CD14-positive monocyte (primary cell): ENCODE measurements at regions not wholly inside any gene's neighbourhood (a gene's known extent, or its start where the extent isn't known, plus 50 kb on each side); places are given as distances from the start of the nearest gene placed in this dataset.

Source experiments
- DNase-seq, 3 donors: peaks; one replicate each; pipeline ENCODE4 v3.0.0-alpha.2; 2011 to 2022
- H2AFZ ChIP-seq: 2 replicates; pipeline ENCODE4 v1.6.0; 2012; ENCODE audit warnings: mild to moderate bottlenecking, low read depth, low read length, inconsistent platforms; ENCODE audit not compliant: insufficient read depth, poor library complexity, severe bottlenecking
- H3K27ac ChIP-seq, 2 donors: 1 replicate in 1 of 2; 2 replicates in 1 of 2; pipeline ENCODE4 v1.5.1; 2012 to 2013; ENCODE audit warnings: low read length in 2 of 2, control low read depth in 1 of 2, inconsistent platforms in 1 of 2, low read depth in 1 of 2, mild to moderate bottlenecking in 1 of 2
- H3K27me3 ChIP-seq, 2 donors: one replicate each; pipeline versions ENCODE4 v1.6.0 to v1.6.1; 2011 to 2013; ENCODE audit warnings: low read length in 2 of 2; ENCODE audit not compliant: control insufficient read depth in 2 of 2, insufficient read depth in 2 of 2
- H3K36me3 ChIP-seq, 2 donors: replicated peaks in 1 of 2; 1 replicate in 1 of 2; 2 replicates in 1 of 2; pipeline versions ENCODE4 v1.5.1 to v1.6.1; 2012 to 2013; ENCODE audit warnings: low read length in 2 of 2, control low read depth in 1 of 2, inconsistent platforms in 1 of 2, mild to moderate bottlenecking in 1 of 2; ENCODE audit not compliant: insufficient read depth in 2 of 2, control insufficient read depth in 1 of 2
- H3K4me1 ChIP-seq, 2 donors: 1 replicate in 1 of 2; 2 replicates in 1 of 2; pipeline versions ENCODE4 v1.5.1 to v1.6.1; 2012 to 2013; ENCODE audit warnings: low read length in 2 of 2, control low read depth in 1 of 2, inconsistent platforms in 1 of 2, mild to moderate bottlenecking in 1 of 2, moderate library complexity in 1 of 2; ENCODE audit not compliant: insufficient read depth in 2 of 2, control insufficient read depth in 1 of 2
- H3K4me2 ChIP-seq: replicated peaks from 2 replicates; pipeline ENCODE3; 2012; ENCODE audit warnings: low read length, moderate library complexity, mild to moderate bottlenecking; ENCODE audit not compliant: poor library complexity, severe bottlenecking; ENCODE audit errors: extremely low read depth
- H3K4me3 ChIP-seq, 3 experiments: fragments of 200-600 bp in 1 of 3; sonication (generic) in 1 of 3; replicated peaks in 1 of 3; 1 replicate in 2 of 3; 2 replicates in 1 of 3; pipeline ENCODE4 v1.5.1; 2011 to 2013; ENCODE audit warnings: low read length in 3 of 3, mild to moderate bottlenecking in 3 of 3, control low read depth in 2 of 3, low read depth in 2 of 3, inconsistent platforms in 1 of 3, moderate library complexity in 1 of 3
- H3K79me2 ChIP-seq: 2 replicates; pipeline ENCODE4 v1.6.0; 2012; ENCODE audit warnings: mild to moderate bottlenecking, control low read depth, inconsistent platforms, low read length, moderate library complexity; ENCODE audit not compliant: insufficient read depth
- H3K9ac ChIP-seq: 2 replicates; pipeline ENCODE4 v1.6.0; 2017; ENCODE audit warnings: low read length, mild to moderate bottlenecking; ENCODE audit not compliant: insufficient read depth, poor library complexity, severe bottlenecking
- H3K9me3 ChIP-seq, 2 donors: replicated peaks in 1 of 2; 1 replicate in 1 of 2; 2 replicates in 1 of 2; pipeline versions ENCODE4 v1.5.1 to v1.6.1; 2012 to 2013; ENCODE audit warnings: low read length in 2 of 2, control low read depth in 1 of 2; ENCODE audit not compliant: control insufficient read depth in 1 of 2, insufficient read depth in 1 of 2
- H4K20me1 ChIP-seq: 2 replicates; pipeline ENCODE4 v1.6.0; 2012; ENCODE audit warnings: mild to moderate bottlenecking, low read length, control low read depth, moderate library complexity; ENCODE audit not compliant: insufficient read depth
- H3K27ac Mint-ChIP-seq, 7 donors: one replicate each; pipeline ENCODE4 v1.8.0; 2020; ENCODE audit warnings: mild to moderate bottlenecking in 7 of 7, mixed read lengths in 7 of 7, moderate library complexity in 6 of 7, inconsistent platforms in 2 of 7
- H3K27me3 Mint-ChIP-seq, 3 donors: one replicate each; pipeline ENCODE4 v1.8.0; 2021 to 2022; ENCODE audit warnings: low read depth in 3 of 3, mild to moderate bottlenecking in 3 of 3, mixed read lengths in 3 of 3, moderate library complexity in 3 of 3, inconsistent platforms in 1 of 3
- H3K36me3 Mint-ChIP-seq, 2 donors: one replicate each; pipeline ENCODE4 v1.8.0; 2020; ENCODE audit warnings: mixed read lengths in 2 of 2, inconsistent platforms in 1 of 2, mild to moderate bottlenecking in 1 of 2
- H3K4me1 Mint-ChIP-seq: one replicate; pipeline ENCODE4 v1.8.0; 2020; ENCODE audit warnings: mild to moderate bottlenecking, mixed read lengths
- H3K4me3 Mint-ChIP-seq, 2 donors: one replicate each; pipeline ENCODE4 v1.8.0; 2020; ENCODE audit warnings: mild to moderate bottlenecking in 2 of 2, mixed read lengths in 2 of 2, moderate library complexity in 1 of 2
- H3K9me3 Mint-ChIP-seq, 7 donors: one replicate each; pipeline ENCODE4 v1.8.0; 2020 to 2022; ENCODE audit warnings: mixed read lengths in 7 of 7, mild to moderate bottlenecking in 6 of 7, moderate library complexity in 6 of 7, inconsistent platforms in 2 of 7
- WGBS: methylation state at CpG from one replicate; pipeline ENCODE4 v1.1.5; 2013; ENCODE audit warnings: missing lambda C conversion rate; ENCODE audit not compliant: insufficient coverage; 5-methylcytosine and 5-hydroxymethylcytosine counted together
- intact Hi-C, 2 donors: fragments of 100-400 bp; cut with micrococcal nuclease; formaldehyde crosslinking; loops; one replicate each; pipeline versions ENCODE4 v1.15.0 to v1.15.1; 2023
- TF ChIP-seq, protein P1 (sequence below): fragments of 200-600 bp; IDR thresholded peaks from one replicate; pipeline ENCODE4 v1.8.0; 2022; ENCODE audit warnings: antibody characterized with exemption, mild to moderate bottlenecking

DNA sequence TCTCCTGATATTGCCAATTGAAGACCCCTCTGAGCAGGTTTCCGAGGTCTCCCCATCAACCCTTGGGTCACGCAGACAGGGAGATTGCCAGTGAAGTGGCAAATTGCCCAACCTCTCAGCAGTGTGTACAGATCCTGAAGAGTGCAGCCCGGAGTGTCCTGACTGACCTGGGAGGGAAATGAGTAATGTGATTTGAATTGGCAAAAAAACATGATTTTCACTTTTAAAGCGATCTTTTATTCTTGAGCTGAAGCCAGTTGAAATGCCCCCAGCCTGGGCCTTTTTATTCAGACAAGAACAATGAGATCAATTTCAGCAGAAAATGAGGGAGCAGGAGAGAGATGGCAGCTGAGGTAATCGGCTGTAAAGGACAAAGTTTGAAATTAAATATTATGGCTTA, 401.8 kb downstream of the RAPGEF2 start:
- Histone ChIP-seq H3K4me3 (no peak overlapping the region), H3K9me3 (no peaks in the 10 kb centered on the region), H3K79me2 (no peaks in the 10 kb centered on the region), H3K4me1 (no peaks in the 10 kb centered on the region), H3K4me2 (no peak overlapping the region), H3K9ac (no peak overlapping the region), H3K27me3 (peaks cover 0 to 2% of the 10 kb centered on the region in 2 donors), H3K36me3 (no peaks in the 10 kb centered on the region), H2AFZ (no peak overlapping the region), H3K27ac (no peak overlapping the region), H4K20me1 (no peaks in the 10 kb centered on the region)
- H3K9me3 Mint-ChIP-seq = peaks cover 0 to 2% (median 0%) of the 10 kb centered on the region in 7 donors
- H3K4me1 Mint-ChIP-seq = no peaks in the 10 kb centered on the region
- H3K4me3 Mint-ChIP-seq = no peak overlapping the region
- H3K27me3 Mint-ChIP-seq = peaks cover 0 to 9% (median 5%) of the 10 kb centered on the region in 3 donors
- TF ChIP-seq, protein P1, sequence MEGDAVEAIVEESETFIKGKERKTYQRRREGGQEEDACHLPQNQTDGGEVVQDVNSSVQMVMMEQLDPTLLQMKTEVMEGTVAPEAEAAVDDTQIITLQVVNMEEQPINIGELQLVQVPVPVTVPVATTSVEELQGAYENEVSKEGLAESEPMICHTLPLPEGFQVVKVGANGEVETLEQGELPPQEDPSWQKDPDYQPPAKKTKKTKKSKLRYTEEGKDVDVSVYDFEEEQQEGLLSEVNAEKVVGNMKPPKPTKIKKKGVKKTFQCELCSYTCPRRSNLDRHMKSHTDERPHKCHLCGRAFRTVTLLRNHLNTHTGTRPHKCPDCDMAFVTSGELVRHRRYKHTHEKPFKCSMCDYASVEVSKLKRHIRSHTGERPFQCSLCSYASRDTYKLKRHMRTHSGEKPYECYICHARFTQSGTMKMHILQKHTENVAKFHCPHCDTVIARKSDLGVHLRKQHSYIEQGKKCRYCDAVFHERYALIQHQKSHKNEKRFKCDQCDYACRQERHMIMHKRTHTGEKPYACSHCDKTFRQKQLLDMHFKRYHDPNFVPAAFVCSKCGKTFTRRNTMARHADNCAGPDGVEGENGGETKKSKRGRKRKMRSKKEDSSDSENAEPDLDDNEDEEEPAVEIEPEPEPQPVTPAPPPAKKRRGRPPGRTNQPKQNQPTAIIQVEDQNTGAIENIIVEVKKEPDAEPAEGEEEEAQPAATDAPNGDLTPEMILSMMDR = no peak
- no peaks in the 10 kb centered on the region for H3K36me3 Mint-ChIP-seq
- intact Hi-C loops = no loop called here
- H3K27ac Mint-ChIP-seq = no peak overlapping the region
- DNase-seq = no peak
- 70% methylated on average over 4 of the region's 5 CpGs for WGBS

- peaks cover 0 to 3% (median 0%) of the 10 kb centered on the region in 7 donors for H3K9me3 Mint-ChIP-seq
- H3K4me1 Mint-ChIP-seq = no peaks in the 10 kb centered on the region
- peaks cover 0 to 9% (median 5%) of the 10 kb centered on the region in 3 donors for H3K27me3 Mint-ChIP-seq
- H3K36me3 ChIP-seq = no peaks in the 10 kb centered on the region
- H3K9ac ChIP-seq = no peak overlapping the region
- no peak overlapping the region for H3K4me3 ChIP-seq
- no peak overlapping the region for H2AFZ ChIP-seq
- peaks cover 0 to 2% of the 10 kb centered on the region in 2 donors for H3K27me3 ChIP-seq
- H3K9me3 ChIP-seq = no peaks in the 10 kb centered on the region
- no peak overlapping the region for H3K4me2 ChIP-seq
- H3K4me1 ChIP-seq = no peaks in the 10 kb centered on the region
- H4K20me1 ChIP-seq = no peaks in the 10 kb centered on the region
- no peak overlapping the region for H3K27ac ChIP-seq
- no peak for DNase-seq
- TF ChIP-seq, protein P1 = no peak
- no peaks in the 10 kb centered on the region for H3K36me3 Mint-ChIP-seq
- H3K4me3 Mint-ChIP-seq = no peak overlapping the region
- no peak overlapping the region for H3K27ac Mint-ChIP-seq
- WGBS = 89% methylated on average over 1 of the region's 7 CpGs
- no peaks in the 10 kb centered on the region for H3K79me2 ChIP-seq
- intact Hi-C loops = no loop called here
These were observed 402.5 kb downstream of the RAPGEF2 start for GRCh38 chr4:159505266-159505975.
